BE2C (cell line): ENCODE measurements at regions not wholly inside any gene's neighbourhood (a gene's known extent, or its start where the extent isn't known, plus 50 kb on each side); places are given as distances from the start of the nearest gene placed in this dataset.

ENCODE experiments used
- DNase-seq: peaks from one replicate; pipeline ENCODE4 v3.0.0-alpha.2; 2020
- H3K27me3 ChIP-seq: fragments of 250-450 bp; sonication (Bioruptor Pico); 2 replicates; pipeline ENCODE4 v1.5.1; 2020; ENCODE audit warnings: mild to moderate bottlenecking
- H3K36me3 ChIP-seq: fragments of 250-450 bp; sonication (Bioruptor Pico); 2 replicates; pipeline ENCODE4 v1.5.1; 2020; ENCODE audit warnings: mild to moderate bottlenecking
- H3K4me1 ChIP-seq: fragments of 250-450 bp; sonication (Bioruptor Pico); 2 replicates; pipeline ENCODE4 v1.5.1; 2020
- H3K4me3 ChIP-seq: 2 replicates; pipeline ENCODE4 v1.5.1; 2011; ENCODE audit warnings: low read depth, low read length
- H3K9me3 ChIP-seq: fragments of 250-450 bp; sonication (Bioruptor Pico); 2 replicates; pipeline ENCODE4 v1.5.1; 2020
- CTCF ChIP-seq: IDR thresholded peaks from 2 replicates; pipeline ENCODE4 v1.5.1; 2012; ENCODE audit warnings: mild to moderate bottlenecking, low read depth, low read length

GRCh38 chr7:80060218-80060806, 74.3 kb upstream of the GNAI1 start:
- H3K27me3 ChIP-seq: no peaks in the 10 kb centered on the region
- H3K36me3 ChIP-seq: no peaks in the 10 kb centered on the region
- no peaks in the 10 kb centered on the region for H3K4me1 ChIP-seq
- DNase-seq: no peak
- no peak overlapping the region for H3K4me3 ChIP-seq
- peak; percentile 40; the same call in 1 of the 2 replicates for TF ChIP-seq CTCF
- no peaks in the 10 kb centered on the region for H3K9me3 ChIP-seq

- Histone ChIP-seq H3K9me3 (no peaks in the 10 kb centered on the region), H3K36me3 (no peaks in the 10 kb centered on the region), H3K4me3 (no peak overlapping the region), H3K27me3 (no peaks in the 10 kb centered on the region), H3K4me1 (no peaks in the 10 kb centered on the region)
- TF ChIP-seq CTCF: no peak
- no peak for DNase-seq
These were observed 77.1 kb upstream of the GNAI1 start for GRCh38 chr7:80057488-80057887.

- Histone ChIP-seq H3K36me3 (no peaks in the 10 kb centered on the region), H3K9me3 (no peaks in the 10 kb centered on the region), H3K27me3 (no peaks in the 10 kb centered on the region), H3K4me3 (no peak overlapping the region), H3K4me1 (no peaks in the 10 kb centered on the region)
- no peak for TF ChIP-seq CTCF
- DNase-seq: no peak
These were observed 80.3 kb upstream of the GNAI1 start for GRCh38 chr7:80054356-80054755.

- no peaks in the 10 kb centered on the region for H3K4me1 ChIP-seq
- no peaks in the 10 kb centered on the region for H3K9me3 ChIP-seq
- no peak for DNase-seq
- no peaks in the 10 kb centered on the region for H3K27me3 ChIP-seq
- TF ChIP-seq CTCF: no peak
- no peaks in the 10 kb centered on the region for H3K36me3 ChIP-seq
- H3K4me3 ChIP-seq: no peak overlapping the region
These were observed 81.5 kb upstream of the GNAI1 start for GRCh38 chr7:80053124-80053523.

GRCh38 chr7:80047856-80048459, 86.7 kb upstream of the GNAI1 start:
- Histone ChIP-seq H3K9me3 (no peaks in the 10 kb centered on the region), H3K27me3 (no peaks in the 10 kb centered on the region), H3K4me1 (peaks cover 6% of the 10 kb centered on the region; the same call in 1 of the 2 replicates), H3K36me3 (no peaks in the 10 kb centered on the region), H3K4me3 (no peak overlapping the region)
- DNase-seq: no peak
- TF ChIP-seq CTCF: peak; percentile 39; the same call in 1 of the 2 replicates

- H3K4me1 ChIP-seq: peaks cover 6% of the 10 kb centered on the region; the same call in 1 of the 2 replicates
- no peak overlapping the region for H3K4me3 ChIP-seq
- H3K36me3 ChIP-seq: no peaks in the 10 kb centered on the region
- no peaks in the 10 kb centered on the region for H3K27me3 ChIP-seq
- no peak for TF ChIP-seq CTCF
- no peak for DNase-seq
- no peaks in the 10 kb centered on the region for H3K9me3 ChIP-seq
These were observed 87.6 kb upstream of the GNAI1 start for GRCh38 chr7:80047032-80047431.
